ENCODE measurements at regions not wholly inside any gene's neighbourhood (a gene's known extent, or its start where the extent isn't known, plus 50 kb on each side); places are given as distances from the start of the nearest gene placed in this dataset.
"Not testable (repeated sequence)": the region's sequence is repeated elsewhere in the genome, so short reads cannot be mapped to it uniquely, and the experiment has no call there.

- DNase-seq (ENCODE audit: low spot score) = no peak
These were observed 1239.1 kb downstream of the CDH12 start for GRCh38 chr5:21613971-21614488.

DNA sequence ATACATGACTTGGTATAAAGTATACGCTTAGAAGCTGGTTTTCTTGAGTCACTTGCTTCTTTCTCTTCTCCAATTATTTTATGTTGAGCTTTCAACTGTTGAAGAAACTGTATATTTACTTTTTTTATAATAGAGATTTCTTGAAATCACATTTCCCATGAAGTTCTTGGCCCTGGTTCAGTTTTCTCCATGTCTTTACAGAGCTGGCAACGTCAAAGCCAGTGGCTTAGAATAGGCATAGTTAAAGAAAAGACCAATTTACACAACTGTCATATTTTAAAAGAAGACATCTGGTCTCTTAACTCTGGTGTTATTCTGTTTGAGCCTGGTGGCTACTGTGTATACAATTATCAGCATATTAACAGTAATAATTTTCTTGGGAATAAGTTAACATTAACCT is 1249.3 kb downstream of the CDH12 start:
- no peak for DNase-seq (ENCODE audit: low spot score)

DNA sequence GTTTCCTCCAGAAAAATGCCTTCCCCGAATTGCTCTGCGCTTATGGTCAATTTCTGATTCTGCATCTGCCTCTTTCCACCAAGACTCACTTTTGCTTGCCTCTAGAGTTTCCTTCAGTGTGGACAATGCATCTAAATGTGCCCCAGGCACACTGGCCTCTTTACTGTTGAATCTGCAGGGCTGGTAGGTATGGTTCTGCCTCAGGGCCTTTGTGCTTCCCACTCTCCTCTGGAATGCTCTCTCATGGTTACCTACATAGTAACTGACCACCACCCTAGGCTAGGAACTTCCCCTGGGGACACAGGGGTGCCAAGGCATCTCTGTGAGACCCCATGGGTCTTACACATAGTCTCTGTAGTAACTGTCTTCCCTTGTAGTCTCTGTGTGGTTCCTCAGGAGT is 1258.6 kb downstream of the CDH12 start:
- no peak for DNase-seq (ENCODE audit: low spot score)

- no peak for DNase-seq (ENCODE audit: low spot score)
These were observed 1259.9 kb downstream of the CDH12 start for GRCh38 chr5:21593261-21593660.

GRCh38 chr5:21581508-21581907 is 1271.6 kb downstream of the CDH12 start:
- no peak for DNase-seq (ENCODE audit: low spot score)

GRCh38 chr5:21574961-21575360 is 1278.2 kb downstream of the CDH12 start:
- DNase-seq (ENCODE audit: low spot score) = no peak

- DNase-seq (ENCODE audit: low spot score) = no peak
These were observed 1278.7 kb downstream of the CDH12 start for GRCh38 chr5:21574438-21574837.

- no peak for DNase-seq (ENCODE audit: low spot score)
These were observed 1279.5 kb downstream of the CDH12 start for GRCh38 chr5:21573416-21574314.

DNA sequence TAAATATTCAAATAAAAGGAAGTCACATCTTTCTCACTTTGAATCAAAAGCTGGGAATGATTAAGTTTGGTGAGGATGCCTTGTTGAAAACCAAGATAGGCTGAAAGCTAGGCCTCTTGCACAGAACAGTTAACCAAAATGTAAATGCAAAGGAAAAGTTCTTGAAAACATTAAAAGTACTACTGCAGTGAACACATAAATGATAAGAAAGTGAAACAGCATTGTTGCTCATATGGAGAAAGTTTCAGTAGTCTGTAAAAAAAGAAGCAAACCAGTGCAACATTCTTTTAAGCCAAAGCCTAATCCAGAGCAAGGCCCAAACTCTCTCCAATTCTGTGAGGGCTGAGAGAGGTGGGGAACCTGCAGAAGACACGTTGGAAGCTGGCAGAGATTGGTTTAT is 1281.9 kb downstream of the CDH12 start:
- DNase-seq (ENCODE audit: low spot score) = not testable (repeated sequence)

DNA sequence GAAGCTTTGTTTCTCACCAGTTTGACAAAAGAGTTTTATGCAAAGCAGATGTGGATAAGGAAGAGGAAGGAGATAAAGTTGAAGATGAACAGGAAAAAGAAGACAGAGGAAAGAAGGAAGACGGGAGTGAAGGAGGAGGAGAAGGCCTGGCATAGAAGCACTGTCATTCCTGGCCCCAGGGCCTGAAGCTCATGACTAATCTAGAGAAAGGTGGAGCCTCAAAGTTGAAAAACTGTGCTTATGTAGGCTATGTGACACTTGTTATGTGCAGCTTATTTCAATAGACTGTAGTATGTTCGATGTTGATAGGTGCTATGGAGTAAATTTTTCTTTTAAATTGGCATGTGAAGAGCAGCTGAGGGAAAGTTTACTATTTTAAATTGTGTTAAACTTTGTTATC is 1294.0 kb downstream of the CDH12 start:
- DNase-seq (ENCODE audit: low spot score) = not testable (repeated sequence)

DNA sequence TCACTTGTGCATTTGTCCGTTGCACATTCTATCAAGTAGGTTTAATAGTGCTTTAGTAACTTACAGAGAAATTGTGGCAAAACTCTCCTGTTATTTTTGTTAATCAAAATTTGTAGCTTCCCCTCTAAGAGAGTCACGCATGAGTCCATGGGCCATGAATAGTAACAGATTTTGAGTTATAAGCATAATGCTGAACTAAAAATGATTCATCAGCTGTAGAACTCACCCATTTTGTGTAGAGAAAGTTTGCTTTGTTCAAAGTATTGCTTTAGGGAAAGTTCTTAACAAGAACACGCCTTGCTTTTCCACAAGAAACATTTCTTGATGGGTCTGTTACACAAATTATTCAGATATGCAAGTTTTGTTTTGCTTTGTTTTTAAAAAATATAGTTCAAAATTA is 1300.9 kb downstream of the CDH12 start:
- DNase-seq (ENCODE audit: low spot score) = not testable (repeated sequence)

GRCh38 chr5:21550916-21551315 is 1302.2 kb downstream of the CDH12 start:
- not testable (repeated sequence) for DNase-seq (ENCODE audit: low spot score)

GRCh38 chr5:21547656-21548055 is 1305.5 kb downstream of the CDH12 start:
- DNase-seq (ENCODE audit: low spot score) = not testable (repeated sequence)

GRCh38 chr5:21535114-21535513 is 1318.0 kb downstream of the CDH12 start:
- DNase-seq (ENCODE audit: low spot score) = not testable (repeated sequence)

DNA sequence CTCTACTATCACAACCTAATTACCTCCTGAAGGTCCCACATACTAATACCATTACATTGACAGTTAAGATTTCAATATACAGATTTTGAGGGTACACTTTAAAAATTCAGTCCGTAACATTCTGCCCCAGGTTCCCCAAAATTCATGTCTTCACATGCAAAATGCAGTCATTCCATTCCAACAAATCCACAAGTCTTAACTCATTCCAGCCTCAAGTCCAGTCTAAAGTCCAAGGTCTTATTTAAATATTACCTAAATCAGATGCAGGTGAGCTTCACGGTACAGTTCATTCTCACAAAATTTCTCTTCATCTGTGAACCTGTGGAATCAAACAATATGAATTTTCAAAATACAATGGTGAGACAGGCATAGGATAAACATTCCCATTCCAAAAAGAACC is 1332.0 kb downstream of the CDH12 start:
- DNase-seq (ENCODE audit: low spot score) = not testable (repeated sequence)

- not testable (repeated sequence) for DNase-seq (ENCODE audit: low spot score)
These were observed 1356.2 kb downstream of the CDH12 start for GRCh38 chr5:21496926-21497325.

DNA sequence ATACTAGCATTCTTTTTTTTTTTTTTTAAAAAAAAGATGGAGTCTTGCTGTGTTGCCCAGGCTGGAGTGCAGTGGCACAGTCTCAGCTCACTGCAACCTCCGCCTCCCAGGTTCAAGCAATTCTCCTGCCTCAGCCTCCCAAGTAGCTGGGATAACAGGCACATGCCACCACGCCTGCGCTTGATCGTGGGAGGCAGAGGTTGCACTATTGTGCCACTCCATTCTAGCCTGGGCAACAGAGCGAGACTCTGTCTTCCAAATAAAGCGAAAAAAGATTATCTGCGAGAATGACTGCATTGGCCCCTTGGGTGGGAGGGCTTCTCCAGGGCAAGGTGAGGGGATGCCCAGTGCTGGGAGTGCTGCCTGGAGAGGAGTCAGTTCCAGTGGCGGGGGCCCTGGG is 1357.1 kb downstream of the CDH12 start:
- DNase-seq (ENCODE audit: low spot score) = not testable (repeated sequence)

GRCh38 chr5:21495235-21495634 is 1357.9 kb downstream of the CDH12 start:
- not testable (repeated sequence) for DNase-seq (ENCODE audit: low spot score)

GRCh38 chr5:21494033-21494432 is 1359.1 kb downstream of the CDH12 start:
- not testable (repeated sequence) for DNase-seq (ENCODE audit: low spot score)

DNA sequence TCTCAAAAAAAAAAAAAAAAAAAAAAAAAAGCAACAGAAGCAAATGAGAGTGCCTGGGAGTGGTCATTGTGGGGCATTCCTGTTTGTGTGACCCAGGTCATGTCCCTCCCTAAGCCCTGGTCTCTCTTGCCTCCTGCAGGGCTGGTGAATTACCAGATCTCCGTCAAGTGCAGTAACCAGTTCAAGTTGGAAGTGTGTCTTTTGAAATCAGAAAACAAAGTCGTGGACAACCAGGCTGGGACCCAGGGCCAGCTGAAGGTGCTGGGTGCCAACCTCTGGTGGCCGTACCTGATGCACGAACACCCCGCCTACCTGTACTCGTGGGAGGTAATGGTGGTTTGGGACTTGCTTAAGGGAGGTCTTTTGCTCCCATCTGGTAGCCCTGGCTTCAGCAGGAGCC is 1362.0 kb downstream of the CDH12 start:
- not testable (repeated sequence) for DNase-seq (ENCODE audit: low spot score)

- not testable (repeated sequence) for DNase-seq (ENCODE audit: low spot score)
These were observed 1364.3 kb downstream of the CDH12 start for GRCh38 chr5:21488828-21489227.

DNA sequence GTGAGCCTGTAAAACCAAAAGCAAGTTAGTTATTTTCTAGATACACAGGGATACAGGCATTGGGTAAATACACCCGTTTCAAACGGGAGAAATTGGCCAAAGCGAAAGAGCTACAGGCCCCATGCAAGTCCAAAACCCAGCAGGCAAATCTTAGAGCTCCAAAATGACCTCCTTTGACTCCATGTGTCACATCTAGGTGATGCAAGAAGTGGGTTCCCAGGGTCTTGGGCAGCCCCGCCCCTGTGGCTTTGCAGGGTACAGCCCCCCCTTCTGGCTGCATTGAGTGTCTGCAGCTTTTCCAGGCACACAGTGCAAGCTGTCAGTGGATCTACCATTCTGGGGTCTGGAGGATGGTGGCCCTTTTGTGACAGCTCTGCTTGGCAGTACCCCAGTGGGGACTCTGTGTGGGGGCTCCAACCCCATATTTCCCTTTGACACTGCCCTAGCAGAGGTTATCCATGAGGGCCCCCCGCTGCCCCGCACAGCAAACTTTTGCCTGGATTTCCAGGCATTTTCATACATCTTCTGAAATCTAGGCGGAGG is 1367.6 kb downstream of the CDH12 start:
- DNase-seq (ENCODE audit: low spot score) = not testable (repeated sequence)

DNA sequence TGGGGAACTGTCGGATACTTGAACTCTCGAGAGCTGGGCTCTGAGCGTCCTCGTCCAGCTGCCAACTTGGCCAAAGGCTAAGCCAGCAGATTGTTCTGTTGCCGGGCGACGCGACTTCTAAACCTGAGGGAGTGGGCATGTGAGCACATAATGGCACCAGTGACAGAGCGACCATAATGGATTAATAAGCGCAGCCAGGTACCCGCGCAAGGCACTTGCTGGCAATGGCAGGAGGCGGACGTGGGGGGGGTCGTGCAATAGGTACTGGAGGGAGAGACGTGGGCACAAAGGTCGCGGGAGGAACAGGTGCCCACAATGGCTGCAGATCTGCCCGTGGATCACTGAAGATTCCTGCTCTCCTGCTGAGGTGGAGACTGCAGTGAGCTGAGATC is 1368.7 kb downstream of the CDH12 start:
- DNase-seq (ENCODE audit: low spot score) = not testable (repeated sequence)
